ENCODE measurements at regions not wholly inside any gene's neighbourhood (a gene's known extent, or its start where the extent isn't known, plus 50 kb on each side); places are given as distances from the start of the nearest gene placed in this dataset.

DNA sequence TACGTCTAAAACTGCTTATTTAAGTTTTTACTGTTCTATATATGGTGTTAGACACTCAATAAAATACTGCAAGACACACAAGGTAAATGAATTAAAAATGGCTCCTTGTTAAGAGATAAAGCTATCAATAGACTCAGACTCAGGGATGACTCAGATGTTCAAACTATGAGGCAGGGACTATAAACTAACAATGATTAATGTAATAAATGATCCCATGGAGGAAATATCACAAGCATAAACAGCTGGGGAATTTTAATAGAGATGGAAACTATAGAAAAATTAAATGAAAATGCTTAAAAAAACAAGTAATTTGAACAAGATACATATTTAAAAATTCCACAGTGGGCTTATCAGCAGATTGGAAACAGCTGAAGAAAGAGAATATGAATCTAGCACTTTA lies 650.8 kb downstream of the DCDC2C start:
- TF ChIP-seq POLR2AphosphoS5 (IDR thresholded peaks at IDR 0.05; ENCODE audit: low read depth, low read length) (no peak), TAF1 (IDR thresholded peaks at IDR 0.05; ENCODE audit: borderline replicate concordance, insufficient read depth, low read length) (no peak), SIN3A (IDR thresholded peaks at IDR 0.05; ENCODE audit: borderline replicate concordance, insufficient read depth, low read length) (no peak)
- TF ChIP-seq, protein P1, sequence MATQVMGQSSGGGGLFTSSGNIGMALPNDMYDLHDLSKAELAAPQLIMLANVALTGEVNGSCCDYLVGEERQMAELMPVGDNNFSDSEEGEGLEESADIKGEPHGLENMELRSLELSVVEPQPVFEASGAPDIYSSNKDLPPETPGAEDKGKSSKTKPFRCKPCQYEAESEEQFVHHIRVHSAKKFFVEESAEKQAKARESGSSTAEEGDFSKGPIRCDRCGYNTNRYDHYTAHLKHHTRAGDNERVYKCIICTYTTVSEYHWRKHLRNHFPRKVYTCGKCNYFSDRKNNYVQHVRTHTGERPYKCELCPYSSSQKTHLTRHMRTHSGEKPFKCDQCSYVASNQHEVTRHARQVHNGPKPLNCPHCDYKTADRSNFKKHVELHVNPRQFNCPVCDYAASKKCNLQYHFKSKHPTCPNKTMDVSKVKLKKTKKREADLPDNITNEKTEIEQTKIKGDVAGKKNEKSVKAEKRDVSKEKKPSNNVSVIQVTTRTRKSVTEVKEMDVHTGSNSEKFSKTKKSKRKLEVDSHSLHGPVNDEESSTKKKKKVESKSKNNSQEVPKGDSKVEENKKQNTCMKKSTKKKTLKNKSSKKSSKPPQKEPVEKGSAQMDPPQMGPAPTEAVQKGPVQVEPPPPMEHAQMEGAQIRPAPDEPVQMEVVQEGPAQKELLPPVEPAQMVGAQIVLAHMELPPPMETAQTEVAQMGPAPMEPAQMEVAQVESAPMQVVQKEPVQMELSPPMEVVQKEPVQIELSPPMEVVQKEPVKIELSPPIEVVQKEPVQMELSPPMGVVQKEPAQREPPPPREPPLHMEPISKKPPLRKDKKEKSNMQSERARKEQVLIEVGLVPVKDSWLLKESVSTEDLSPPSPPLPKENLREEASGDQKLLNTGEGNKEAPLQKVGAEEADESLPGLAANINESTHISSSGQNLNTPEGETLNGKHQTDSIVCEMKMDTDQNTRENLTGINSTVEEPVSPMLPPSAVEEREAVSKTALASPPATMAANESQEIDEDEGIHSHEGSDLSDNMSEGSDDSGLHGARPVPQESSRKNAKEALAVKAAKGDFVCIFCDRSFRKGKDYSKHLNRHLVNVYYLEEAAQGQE (IDR thresholded peaks at IDR 0.05; ENCODE audit: insufficient read depth in 1 of 2, low read depth in 2 of 2, low read length in 2 of 2) = no peak
